PC-3 (cell line): ENCODE measurements at regions not wholly inside any gene's neighbourhood (a gene's known extent, or its start where the extent isn't known, plus 50 kb on each side); places are given as distances from the start of the nearest gene placed in this dataset.

Experiments used
- ATAC-seq: fragments of 200-7000 bp; cut with Tn5 transposase; 2 replicates; pipeline ENCODE4 v1.9.1; 2020; ENCODE audit warnings: mild to moderate bottlenecking, moderate library complexity
- BruUV-seq: library from RNA; stranded (reverse); fragments of 400-500 nt; replicated peaks from 2 replicates; lab custom pipeline; 2021; lab: Mats Ljungman, UMichigan
- CTCF ChIA-PET: fragments of 300-600 bp; sonication (Branson Sonifier 250); formaldehyde crosslinking; loops from one replicate; lab custom pipeline; 2022; ENCODE audit warnings: antibody characterized with exemption; lab: Charles Lee
- POLR2A ChIA-PET: fragments of 300-600 bp; sonication (Branson Sonifier 250); formaldehyde crosslinking; loops from one replicate; lab custom pipeline; 2022; ENCODE audit warnings: antibody characterized with exemption; ENCODE audit not compliant: unreplicated experiment; lab: Charles Lee
- DNase-seq: peaks from one replicate; pipeline ENCODE4 v3.0.0-alpha.2; 2015
- H2AFZ ChIP-seq: fragments of 300-600 bp; sonication (generic); 2 replicates; pipeline ENCODE4 v1.6.0; 2016; ENCODE audit warnings: antibody characterized with exemption, low read length
- H3F3A ChIP-seq: fragments of 300-600 bp; sonication (generic); one replicate; pipeline ENCODE4 v1.6.0; 2017; ENCODE audit warnings: antibody characterized with exemption, low read length, control low read depth, mild to moderate bottlenecking; ENCODE audit not compliant: unreplicated experiment
- H3K27ac ChIP-seq: fragments of 300-600 bp; sonication (generic); 2 replicates; pipeline ENCODE4 v1.5.1; 2016; ENCODE audit warnings: mild to moderate bottlenecking, low read length
- H3K27me3 ChIP-seq: fragments of 300-600 bp; sonication (generic); 2 replicates; pipeline ENCODE4 v1.6.1; 2016; ENCODE audit warnings: low read length, mixed read lengths
- H3K36me3 ChIP-seq: fragments of 300-600 bp; sonication (generic); 2 replicates; pipeline ENCODE4 v1.6.1; 2016; ENCODE audit warnings: low read depth, mixed run types, low read length, mixed read lengths
- H3K4me1 ChIP-seq: fragments of 300-600 bp; sonication (generic); 2 replicates; pipeline ENCODE4 v1.5.1; 2016; ENCODE audit warnings: low read length; ENCODE audit not compliant: insufficient read depth
- H3K4me2 ChIP-seq: fragments of 300-600 bp; sonication (generic); 2 replicates; pipeline ENCODE4 v1.6.0; 2016; ENCODE audit warnings: low read length
- H3K4me3 ChIP-seq: fragments of 300-600 bp; sonication (generic); 2 replicates; pipeline ENCODE4 v1.5.1; 2016; ENCODE audit warnings: mild to moderate bottlenecking, low read length, mixed read lengths
- H3K79me2 ChIP-seq: fragments of 300-600 bp; sonication (generic); 2 replicates; pipeline ENCODE4 v1.6.1; 2017; ENCODE audit warnings: low read length, mixed read lengths
- H3K9ac ChIP-seq: fragments of 300-600 bp; sonication (generic); 2 replicates; pipeline ENCODE4 v1.6.0; 2016; ENCODE audit warnings: mild to moderate bottlenecking, low read length
- H3K9me2 ChIP-seq: fragments of 300-600 bp; sonication (generic); replicated peaks from 2 replicates; pipeline ENCODE4 v1.6.1; 2016; ENCODE audit warnings: mixed run types, low read length, mixed read lengths
- H3K9me3 ChIP-seq: fragments of 300-600 bp; sonication (generic); 2 replicates; pipeline ENCODE4 v1.6.1; 2016; ENCODE audit warnings: low read length, mixed read lengths
- H4K20me1 ChIP-seq: fragments of 300-600 bp; sonication (generic); 2 replicates; pipeline ENCODE4 v1.6.1; 2016; ENCODE audit warnings: low read length, mixed read lengths
- EZH2 ChIP-seq: fragments of 300-600 bp; sonication (generic); IDR thresholded peaks from one replicate; pipeline ENCODE4 v1.6.1; 2017; ENCODE audit warnings: antibody characterized with exemption, mild to moderate bottlenecking, low read length; ENCODE audit not compliant: unreplicated experiment
- EZH2phosphoT487 ChIP-seq: fragments of 300-600 bp; sonication (generic); IDR thresholded peaks from 2 replicates; pipeline ENCODE4 v1.6.1; 2018; ENCODE audit warnings: mild to moderate bottlenecking, antibody characterized with exemption, low read length, borderline replicate concordance
- intact Hi-C: fragments of 100-400 bp; cut with micrococcal nuclease; formaldehyde crosslinking; loops from 2 replicates; pipeline ENCODE4 v1.9.0; 2023
- TF ChIP-seq, protein P1 (sequence below): fragments of 300-600 bp; sonication (generic); conservative IDR thresholded peaks from 2 replicates; pipeline ENCODE4 v1.5.1; 2017; ENCODE audit warnings: antibody characterized with exemption, low read depth, mild to moderate bottlenecking, low read length

DNA sequence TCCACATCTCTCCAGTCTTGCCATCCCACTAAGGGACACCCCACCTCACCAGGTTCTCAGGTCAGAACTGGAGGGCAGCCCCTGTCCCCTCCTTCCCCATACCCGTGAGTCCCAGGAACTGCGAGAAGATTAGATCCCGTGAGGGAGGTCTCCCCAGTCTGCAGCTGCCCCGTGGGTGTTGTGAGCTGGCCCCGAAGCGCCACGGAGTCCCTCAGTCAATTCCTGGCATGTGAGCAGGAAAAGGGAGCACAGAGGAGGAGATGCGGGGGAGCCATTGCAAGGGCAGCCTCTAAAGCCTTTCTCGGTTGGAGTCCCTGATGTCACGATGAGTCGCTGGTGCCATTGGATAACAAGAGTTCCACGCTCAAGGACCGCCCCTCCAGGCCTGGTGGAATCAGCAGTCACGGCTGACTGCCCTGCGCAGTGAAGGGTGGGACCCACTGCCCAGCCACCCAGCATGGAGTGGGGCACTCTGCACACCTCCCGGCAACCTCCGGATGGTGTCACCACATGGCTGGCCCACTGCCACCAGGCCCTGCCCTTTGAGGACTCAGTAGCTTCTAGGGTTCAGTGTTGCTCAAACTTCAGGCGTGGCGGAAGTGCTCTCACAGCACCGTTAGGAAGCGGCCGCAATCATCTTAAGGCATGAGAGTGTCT, 434.9 kb upstream of the MYT1L start:
- no peak for ATAC-seq
- ChIA-PET POLR2A (no interaction called here), CTCF (no interaction called here)
- no peak for TF ChIP-seq EZH2
- TF ChIP-seq, protein P1, sequence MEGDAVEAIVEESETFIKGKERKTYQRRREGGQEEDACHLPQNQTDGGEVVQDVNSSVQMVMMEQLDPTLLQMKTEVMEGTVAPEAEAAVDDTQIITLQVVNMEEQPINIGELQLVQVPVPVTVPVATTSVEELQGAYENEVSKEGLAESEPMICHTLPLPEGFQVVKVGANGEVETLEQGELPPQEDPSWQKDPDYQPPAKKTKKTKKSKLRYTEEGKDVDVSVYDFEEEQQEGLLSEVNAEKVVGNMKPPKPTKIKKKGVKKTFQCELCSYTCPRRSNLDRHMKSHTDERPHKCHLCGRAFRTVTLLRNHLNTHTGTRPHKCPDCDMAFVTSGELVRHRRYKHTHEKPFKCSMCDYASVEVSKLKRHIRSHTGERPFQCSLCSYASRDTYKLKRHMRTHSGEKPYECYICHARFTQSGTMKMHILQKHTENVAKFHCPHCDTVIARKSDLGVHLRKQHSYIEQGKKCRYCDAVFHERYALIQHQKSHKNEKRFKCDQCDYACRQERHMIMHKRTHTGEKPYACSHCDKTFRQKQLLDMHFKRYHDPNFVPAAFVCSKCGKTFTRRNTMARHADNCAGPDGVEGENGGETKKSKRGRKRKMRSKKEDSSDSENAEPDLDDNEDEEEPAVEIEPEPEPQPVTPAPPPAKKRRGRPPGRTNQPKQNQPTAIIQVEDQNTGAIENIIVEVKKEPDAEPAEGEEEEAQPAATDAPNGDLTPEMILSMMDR, result no peak
- TF ChIP-seq EZH2phosphoT487, result no peak
- no peak overlapping the region for H3K9ac ChIP-seq
- no peak for DNase-seq
- no peak overlapping the region for H3K4me2 ChIP-seq
- no peaks in the 10 kb centered on the region for H3K79me2 ChIP-seq
- H2AFZ ChIP-seq, result no peak overlapping the region
- no peaks in the 10 kb centered on the region for H3K9me2 ChIP-seq
- H3K36me3 ChIP-seq, result no peaks in the 10 kb centered on the region
- intact Hi-C loops, result no loop called here
- H3K4me1 ChIP-seq, result no peaks in the 10 kb centered on the region
- no peaks in the 10 kb centered on the region for H3F3A ChIP-seq
- H3K9me3 ChIP-seq, result no peaks in the 10 kb centered on the region
- no peaks in the 10 kb centered on the region for H4K20me1 ChIP-seq
- no TSS peak for BruUV-seq
- H3K27me3 ChIP-seq, result no peaks in the 10 kb centered on the region
- H3K27ac ChIP-seq, result no peak overlapping the region
- no peak overlapping the region for H3K4me3 ChIP-seq

DNA sequence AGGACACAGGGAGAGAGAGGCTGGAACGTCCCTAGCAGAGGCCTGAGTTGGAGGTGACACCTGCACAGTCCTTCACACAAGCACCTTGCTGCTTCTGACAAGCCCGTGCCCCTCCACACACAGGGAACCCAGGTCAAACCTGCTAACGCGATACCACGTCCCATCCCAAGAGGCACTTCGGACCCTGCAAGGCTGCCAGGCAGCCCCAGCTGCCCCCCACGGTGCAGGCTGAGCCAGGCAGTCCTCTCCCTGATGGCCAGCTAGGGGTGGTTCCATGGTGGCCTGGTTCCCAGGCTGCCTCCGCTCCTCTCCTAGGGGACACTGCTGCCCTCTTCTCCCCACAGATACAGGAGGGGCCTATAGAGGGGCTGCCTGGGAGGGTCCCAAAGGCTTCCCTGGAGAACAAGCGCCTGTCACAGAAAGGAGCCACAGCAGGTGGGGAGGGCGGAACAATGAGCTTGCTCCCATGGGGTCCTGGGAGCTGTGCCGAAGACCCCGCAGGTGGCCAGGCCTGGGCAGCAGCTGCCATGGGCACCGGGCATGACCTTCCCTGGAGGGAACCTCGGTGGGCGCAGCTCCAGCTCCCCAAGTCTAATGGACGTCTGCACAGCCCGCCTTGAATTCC, 434.2 kb upstream of the MYT1L start:
- DNase-seq, result no peak
- no peak for TF ChIP-seq EZH2phosphoT487
- TF ChIP-seq, protein P1, result no peak
- no peak for TF ChIP-seq EZH2
- Histone ChIP-seq H4K20me1 (no peaks in the 10 kb centered on the region), H3F3A (no peaks in the 10 kb centered on the region), H3K9me2 (no peaks in the 10 kb centered on the region), H3K27me3 (no peaks in the 10 kb centered on the region), H3K79me2 (no peaks in the 10 kb centered on the region), H2AFZ (no peak overlapping the region), H3K36me3 (no peaks in the 10 kb centered on the region), H3K4me1 (no peaks in the 10 kb centered on the region), H3K27ac (no peak overlapping the region), H3K9me3 (no peaks in the 10 kb centered on the region), H3K9ac (no peak overlapping the region), H3K4me3 (no peak overlapping the region), H3K4me2 (no peak overlapping the region)
- POLR2A ChIA-PET, result no interaction called here
- CTCF ChIA-PET, result no interaction called here
- ATAC-seq, result no peak
- intact Hi-C loops, result no loop called here
- BruUV-seq, result no TSS peak

DNA sequence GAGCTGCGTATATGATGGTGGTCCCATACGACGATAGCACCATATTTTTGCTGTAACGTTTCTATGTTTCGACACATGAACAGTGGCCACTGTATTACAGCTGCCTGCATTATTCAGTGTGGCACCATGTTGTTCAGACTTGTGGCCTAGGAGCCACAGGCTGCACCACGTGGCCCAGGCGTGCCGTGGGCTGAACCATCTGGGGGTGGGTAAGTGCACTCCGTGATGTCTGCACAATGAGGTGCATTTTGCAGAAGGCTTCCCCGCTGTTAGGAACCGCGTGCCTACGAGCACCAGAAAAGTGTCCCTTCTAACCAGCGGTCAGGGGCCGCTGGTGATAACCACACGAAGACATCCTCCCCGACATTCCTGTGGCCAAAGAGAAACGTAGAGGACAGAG, 433.7 kb upstream of the MYT1L start:
- H3K27ac ChIP-seq, result no peak overlapping the region
- H3K4me2 ChIP-seq, result no peak overlapping the region
- TF ChIP-seq, protein P1, result no peak
- TF ChIP-seq EZH2phosphoT487 (no peak), EZH2 (no peak)
- no peaks in the 10 kb centered on the region for H3K4me1 ChIP-seq
- H3F3A ChIP-seq, result no peaks in the 10 kb centered on the region
- H4K20me1 ChIP-seq, result no peaks in the 10 kb centered on the region
- ChIA-PET CTCF (no interaction called here), POLR2A (no interaction called here)
- intact Hi-C loops, result no loop called here
- no peaks in the 10 kb centered on the region for H3K9me3 ChIP-seq
- no peaks in the 10 kb centered on the region for H3K79me2 ChIP-seq
- H3K36me3 ChIP-seq, result no peaks in the 10 kb centered on the region
- DNase-seq (no peak), ATAC-seq (no peak)
- no peaks in the 10 kb centered on the region for H3K9me2 ChIP-seq
- H3K27me3 ChIP-seq, result no peaks in the 10 kb centered on the region
- H2AFZ ChIP-seq, result no peak overlapping the region
- BruUV-seq, result no TSS peak
- no peak overlapping the region for H3K4me3 ChIP-seq
- H3K9ac ChIP-seq, result no peak overlapping the region
